ENCODE measurements at regions not wholly inside any gene's neighbourhood (a gene's known extent, or its start where the extent isn't known, plus 50 kb on each side); places are given as distances from the start of the nearest gene placed in this dataset.

DNA sequence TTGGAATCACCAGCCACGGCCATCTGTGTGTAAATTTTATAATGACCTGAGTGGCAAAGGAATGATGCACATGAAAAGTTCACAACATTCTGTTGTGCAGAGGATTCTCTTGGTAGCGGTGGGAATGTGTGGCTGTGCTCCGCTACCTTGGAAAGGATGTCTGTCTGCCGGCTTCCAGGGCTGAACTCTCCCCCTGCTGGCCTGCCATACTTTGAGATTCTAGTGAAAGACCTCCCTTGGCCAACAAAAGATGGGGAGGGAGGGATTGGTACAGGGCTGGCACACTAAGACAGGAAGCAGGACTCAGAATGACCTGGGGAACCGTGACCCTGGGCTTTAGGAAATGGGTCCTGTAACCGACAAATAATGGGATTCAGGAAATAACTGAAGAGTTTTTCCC is 194.5 kb upstream of the PLD5 start:
- no peak overlapping the region for H4K5ac ChIP-seq (ENCODE audit: insufficient read length, low read depth, low read length)
- H2BK12ac ChIP-seq (ENCODE audit: low read depth, low read length), result no peak overlapping the region
- FAIRE-seq, result no peak
- H3K4me3 ChIP-seq (ENCODE audit: extremely low read depth in 1 of 4, insufficient read depth in 2 of 4, low read depth in 3 of 4, low read length in 4 of 4), result no peak overlapping the region; a peak in 1 of 8 replicates
- H3K79me2 ChIP-seq (ENCODE audit: control insufficient read depth in 1 of 2, insufficient read depth in 2 of 2, low read length in 2 of 2), result no peaks in the 10 kb centered on the region
- H2BK20ac ChIP-seq (ENCODE audit: low read length), result no peak overlapping the region
- H3K23me2 ChIP-seq (ENCODE audit: low read depth, low read length), result no peaks in the 10 kb centered on the region; the same call in 1 of the 2 replicates
- no peak overlapping the region for H3K9ac ChIP-seq (replicated peaks in 1 of 4; ENCODE audit: extremely low read depth in 1 of 4, low read depth in 3 of 4, low read length in 3 of 4)
- TF ChIP-seq, protein P1, sequence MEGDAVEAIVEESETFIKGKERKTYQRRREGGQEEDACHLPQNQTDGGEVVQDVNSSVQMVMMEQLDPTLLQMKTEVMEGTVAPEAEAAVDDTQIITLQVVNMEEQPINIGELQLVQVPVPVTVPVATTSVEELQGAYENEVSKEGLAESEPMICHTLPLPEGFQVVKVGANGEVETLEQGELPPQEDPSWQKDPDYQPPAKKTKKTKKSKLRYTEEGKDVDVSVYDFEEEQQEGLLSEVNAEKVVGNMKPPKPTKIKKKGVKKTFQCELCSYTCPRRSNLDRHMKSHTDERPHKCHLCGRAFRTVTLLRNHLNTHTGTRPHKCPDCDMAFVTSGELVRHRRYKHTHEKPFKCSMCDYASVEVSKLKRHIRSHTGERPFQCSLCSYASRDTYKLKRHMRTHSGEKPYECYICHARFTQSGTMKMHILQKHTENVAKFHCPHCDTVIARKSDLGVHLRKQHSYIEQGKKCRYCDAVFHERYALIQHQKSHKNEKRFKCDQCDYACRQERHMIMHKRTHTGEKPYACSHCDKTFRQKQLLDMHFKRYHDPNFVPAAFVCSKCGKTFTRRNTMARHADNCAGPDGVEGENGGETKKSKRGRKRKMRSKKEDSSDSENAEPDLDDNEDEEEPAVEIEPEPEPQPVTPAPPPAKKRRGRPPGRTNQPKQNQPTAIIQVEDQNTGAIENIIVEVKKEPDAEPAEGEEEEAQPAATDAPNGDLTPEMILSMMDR (IDR thresholded peaks at IDR 0.05; ENCODE audit: control extremely low read depth in 1 of 3, insufficient read depth in 1 of 3, low read depth in 1 of 3, low read length in 3 of 3), result peak in 1 of 3 experiments; percentile 34; a peak in 1 of 4 replicates
- TF ChIP-seq RAD21 (IDR thresholded peaks at IDR 0.05 in 1 of 2, conservative IDR thresholded peaks at IDR 0.05 in 1 of 2; ENCODE audit: low read depth in 2 of 2, low read length in 2 of 2), result peak; percentile 12 to 25; a peak in 2 of 4 replicates
- no peak for TF ChIP-seq MAFK (IDR thresholded peaks at IDR 0.05; ENCODE audit: low read depth, low read length)
- no peaks in the 10 kb centered on the region for H3K79me1 ChIP-seq (ENCODE audit: low read depth, low read length)
- no peak overlapping the region for H2BK15ac ChIP-seq (ENCODE audit: low read length)
- no peak overlapping the region for H3K23ac ChIP-seq (ENCODE audit: insufficient read length)
- no peak overlapping the region for H3K27ac ChIP-seq (ENCODE audit: low read depth, low read length)
- no peak overlapping the region for H2BK120ac ChIP-seq (replicated peaks; ENCODE audit: low read depth, low read length)
- H2AFZ ChIP-seq (ENCODE audit: low read length), result no peak overlapping the region
- no peaks in the 10 kb centered on the region for H3K36me3 ChIP-seq (ENCODE audit: control insufficient read depth in 2 of 4, insufficient read depth in 4 of 4, low read length in 3 of 4)
- no peak overlapping the region for H3K4ac ChIP-seq (replicated peaks; ENCODE audit: insufficient read length, low read depth, low read length)
- H3K27me3 ChIP-seq (replicated peaks in 1 of 4; ENCODE audit: control insufficient read depth in 3 of 4, extremely low read depth in 1 of 4, insufficient read depth in 3 of 4, low read length in 3 of 4), result no peaks in the 10 kb centered on the region
- H4K8ac ChIP-seq (ENCODE audit: extremely low read depth, insufficient read depth, low read length), result no peak overlapping the region
- no peak overlapping the region for H2BK5ac ChIP-seq (ENCODE audit: low read depth, low read length)
- 88% methylated on average over 6 of the region's 6 CpGs; no CpG with 5 or more reads in 1 of the 2 experiments for WGBS, 2 experiments (ENCODE audit: extremely low coverage in 1 of 2, insufficient coverage in 1 of 2, insufficient read length in 1 of 2, insufficient replicate concordance in 2 of 2, low coverage in 1 of 2, low lambda C conversion rate in 2 of 2, missing lambda C conversion rate in 1 of 2)
- no peak overlapping the region for H3K14ac ChIP-seq (ENCODE audit: insufficient read length)
- H3K9me3 ChIP-seq (ENCODE audit: insufficient read depth in 2 of 2, low read depth in 1 of 2, low read length in 1 of 2), result no peaks in the 10 kb centered on the region
- DNase-seq (ENCODE audit: low read depth in 1 of 2, low spot score in 2 of 2), result no peak
- no peak overlapping the region for H3K18ac ChIP-seq (ENCODE audit: extremely low read depth, low read length)
- no peaks in the 10 kb centered on the region for H4K20me1 ChIP-seq (replicated peaks in 1 of 2; ENCODE audit: control insufficient read depth in 1 of 2, insufficient read depth in 2 of 2, low read length in 2 of 2)
- no peaks in the 10 kb centered on the region for H3K4me1 ChIP-seq (replicated peaks in 1 of 4; ENCODE audit: control insufficient read depth in 3 of 4, insufficient read depth in 4 of 4, low read length in 3 of 4)
- ChIA-PET CTCF (ENCODE audit: partially characterized antibody) (interaction anchor here (0.6 to 1.2 kb wide), 3 partner anchors 10 to 56 kb away, joined by 3 read pairs; no protein-coding TSS in a partner anchor), POLR2A (ENCODE audit: partially characterized antibody) (no interaction called here)
- H4K91ac ChIP-seq (replicated peaks; ENCODE audit: insufficient read length, low read length), result no peak overlapping the region
- no peak overlapping the region for H2AK5ac ChIP-seq (ENCODE audit: low read depth, low read length)
- no peak overlapping the region for H3K4me2 ChIP-seq (ENCODE audit: insufficient read depth in 1 of 2, low read depth in 2 of 2, low read length in 2 of 2)
- no peak overlapping the region for H3K56ac ChIP-seq (replicated peaks; ENCODE audit: insufficient read length, low read depth, low read length)
